ENCODE measurements at regions not wholly inside any gene's neighbourhood (a gene's known extent, or its start where the extent isn't known, plus 50 kb on each side); places are given as distances from the start of the nearest gene placed in this dataset.

DNA sequence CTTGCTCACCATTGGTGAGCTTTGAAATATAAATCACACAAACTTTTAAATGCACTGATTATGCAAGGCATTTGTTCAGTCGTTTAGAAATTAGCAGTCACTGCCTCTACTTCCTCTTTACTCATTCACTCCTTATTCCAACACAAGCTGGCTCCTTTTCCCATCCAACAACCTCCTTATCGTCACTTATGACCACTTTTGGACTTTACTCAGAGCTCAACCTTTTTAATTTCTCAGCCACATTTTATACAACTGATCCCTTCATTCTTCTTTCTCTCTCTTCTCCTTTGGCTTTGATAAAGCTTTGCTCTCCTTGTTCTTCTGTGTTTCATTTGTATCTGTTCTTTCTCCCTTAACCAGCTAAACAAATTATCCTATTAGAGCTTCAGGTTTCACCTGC lies 126.4 kb upstream of the PLEKHA5 start:
- Histone ChIP-seq H3K27me3 (ENCODE audit: insufficient read depth, poor library complexity, severe bottlenecking) (no peaks in the 10 kb centered on the region), H3K27ac (replicated peaks) (no peak overlapping the region), H3K4me3 (replicated peaks; ENCODE audit: insufficient read depth, low read length) (no peak overlapping the region)
- no peak for DNase-seq (ENCODE audit: low read depth in 1 of 2, low spot score in 1 of 2)
- no peak for TF ChIP-seq POLR2AphosphoS5 (IDR thresholded peaks at IDR 0.05; ENCODE audit: low read depth)
- no peak for TF ChIP-seq GABPA (IDR thresholded peaks at IDR 0.05; ENCODE audit: low read depth)
- no peak for TF ChIP-seq SPI1 (IDR thresholded peaks at IDR 0.05; ENCODE audit: borderline replicate concordance, low read depth)
- TF ChIP-seq, protein P1, sequence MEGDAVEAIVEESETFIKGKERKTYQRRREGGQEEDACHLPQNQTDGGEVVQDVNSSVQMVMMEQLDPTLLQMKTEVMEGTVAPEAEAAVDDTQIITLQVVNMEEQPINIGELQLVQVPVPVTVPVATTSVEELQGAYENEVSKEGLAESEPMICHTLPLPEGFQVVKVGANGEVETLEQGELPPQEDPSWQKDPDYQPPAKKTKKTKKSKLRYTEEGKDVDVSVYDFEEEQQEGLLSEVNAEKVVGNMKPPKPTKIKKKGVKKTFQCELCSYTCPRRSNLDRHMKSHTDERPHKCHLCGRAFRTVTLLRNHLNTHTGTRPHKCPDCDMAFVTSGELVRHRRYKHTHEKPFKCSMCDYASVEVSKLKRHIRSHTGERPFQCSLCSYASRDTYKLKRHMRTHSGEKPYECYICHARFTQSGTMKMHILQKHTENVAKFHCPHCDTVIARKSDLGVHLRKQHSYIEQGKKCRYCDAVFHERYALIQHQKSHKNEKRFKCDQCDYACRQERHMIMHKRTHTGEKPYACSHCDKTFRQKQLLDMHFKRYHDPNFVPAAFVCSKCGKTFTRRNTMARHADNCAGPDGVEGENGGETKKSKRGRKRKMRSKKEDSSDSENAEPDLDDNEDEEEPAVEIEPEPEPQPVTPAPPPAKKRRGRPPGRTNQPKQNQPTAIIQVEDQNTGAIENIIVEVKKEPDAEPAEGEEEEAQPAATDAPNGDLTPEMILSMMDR (IDR thresholded peaks at IDR 0.05; ENCODE audit: insufficient read depth, low read length) = no peak
- TF ChIP-seq, protein P2, sequence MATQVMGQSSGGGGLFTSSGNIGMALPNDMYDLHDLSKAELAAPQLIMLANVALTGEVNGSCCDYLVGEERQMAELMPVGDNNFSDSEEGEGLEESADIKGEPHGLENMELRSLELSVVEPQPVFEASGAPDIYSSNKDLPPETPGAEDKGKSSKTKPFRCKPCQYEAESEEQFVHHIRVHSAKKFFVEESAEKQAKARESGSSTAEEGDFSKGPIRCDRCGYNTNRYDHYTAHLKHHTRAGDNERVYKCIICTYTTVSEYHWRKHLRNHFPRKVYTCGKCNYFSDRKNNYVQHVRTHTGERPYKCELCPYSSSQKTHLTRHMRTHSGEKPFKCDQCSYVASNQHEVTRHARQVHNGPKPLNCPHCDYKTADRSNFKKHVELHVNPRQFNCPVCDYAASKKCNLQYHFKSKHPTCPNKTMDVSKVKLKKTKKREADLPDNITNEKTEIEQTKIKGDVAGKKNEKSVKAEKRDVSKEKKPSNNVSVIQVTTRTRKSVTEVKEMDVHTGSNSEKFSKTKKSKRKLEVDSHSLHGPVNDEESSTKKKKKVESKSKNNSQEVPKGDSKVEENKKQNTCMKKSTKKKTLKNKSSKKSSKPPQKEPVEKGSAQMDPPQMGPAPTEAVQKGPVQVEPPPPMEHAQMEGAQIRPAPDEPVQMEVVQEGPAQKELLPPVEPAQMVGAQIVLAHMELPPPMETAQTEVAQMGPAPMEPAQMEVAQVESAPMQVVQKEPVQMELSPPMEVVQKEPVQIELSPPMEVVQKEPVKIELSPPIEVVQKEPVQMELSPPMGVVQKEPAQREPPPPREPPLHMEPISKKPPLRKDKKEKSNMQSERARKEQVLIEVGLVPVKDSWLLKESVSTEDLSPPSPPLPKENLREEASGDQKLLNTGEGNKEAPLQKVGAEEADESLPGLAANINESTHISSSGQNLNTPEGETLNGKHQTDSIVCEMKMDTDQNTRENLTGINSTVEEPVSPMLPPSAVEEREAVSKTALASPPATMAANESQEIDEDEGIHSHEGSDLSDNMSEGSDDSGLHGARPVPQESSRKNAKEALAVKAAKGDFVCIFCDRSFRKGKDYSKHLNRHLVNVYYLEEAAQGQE (IDR thresholded peaks at IDR 0.05; ENCODE audit: insufficient replicate concordance, low read depth) = no peak

DNA sequence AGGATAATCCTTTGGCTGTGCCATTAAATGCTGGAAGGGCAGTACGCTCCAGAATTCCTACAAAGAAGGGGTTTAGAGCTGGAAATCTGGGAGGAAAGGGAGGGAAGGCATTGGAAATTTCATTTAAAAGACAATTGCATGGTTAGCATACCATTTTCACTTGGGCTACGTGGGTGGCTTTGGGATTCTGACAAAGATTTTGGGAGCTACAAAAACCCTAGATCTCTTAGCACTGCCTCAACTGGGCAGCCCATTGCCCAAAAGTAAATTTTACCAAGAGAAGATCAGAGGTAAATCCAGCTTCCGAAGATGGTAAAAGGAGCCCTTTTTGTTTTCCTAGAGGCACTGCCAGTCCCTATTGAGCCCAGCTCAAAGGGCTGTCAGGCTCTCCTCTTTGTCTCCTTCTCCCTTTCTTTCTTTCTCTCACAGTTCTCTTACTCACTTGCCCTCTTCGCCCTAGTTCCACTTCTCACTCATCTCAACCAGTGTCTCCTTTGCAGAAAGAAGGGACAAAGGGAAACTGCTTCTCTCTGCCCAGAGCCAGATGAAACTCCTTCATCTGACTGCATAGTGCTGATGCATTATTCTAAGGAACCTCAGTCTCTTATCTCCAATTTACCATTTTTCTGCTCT lies 125.4 kb upstream of the PLEKHA5 start:
- H3K27ac ChIP-seq (replicated peaks) = no peak overlapping the region
- H3K4me3 ChIP-seq (replicated peaks; ENCODE audit: insufficient read depth, low read length) = no peak overlapping the region
- DNase-seq (ENCODE audit: low read depth in 1 of 2, low spot score in 1 of 2) = no peak
- TF ChIP-seq SPI1 (IDR thresholded peaks at IDR 0.05; ENCODE audit: borderline replicate concordance, low read depth) (no peak), GABPA (IDR thresholded peaks at IDR 0.05; ENCODE audit: low read depth) (no peak), POLR2AphosphoS5 (IDR thresholded peaks at IDR 0.05; ENCODE audit: low read depth) (no peak)
- TF ChIP-seq, protein P2 (IDR thresholded peaks at IDR 0.05; ENCODE audit: insufficient replicate concordance, low read depth) = no peak
- TF ChIP-seq, protein P1 (IDR thresholded peaks at IDR 0.05; ENCODE audit: insufficient read depth, low read length) = no peak
- H3K27me3 ChIP-seq (ENCODE audit: insufficient read depth, poor library complexity, severe bottlenecking) = no peaks in the 10 kb centered on the region

DNA sequence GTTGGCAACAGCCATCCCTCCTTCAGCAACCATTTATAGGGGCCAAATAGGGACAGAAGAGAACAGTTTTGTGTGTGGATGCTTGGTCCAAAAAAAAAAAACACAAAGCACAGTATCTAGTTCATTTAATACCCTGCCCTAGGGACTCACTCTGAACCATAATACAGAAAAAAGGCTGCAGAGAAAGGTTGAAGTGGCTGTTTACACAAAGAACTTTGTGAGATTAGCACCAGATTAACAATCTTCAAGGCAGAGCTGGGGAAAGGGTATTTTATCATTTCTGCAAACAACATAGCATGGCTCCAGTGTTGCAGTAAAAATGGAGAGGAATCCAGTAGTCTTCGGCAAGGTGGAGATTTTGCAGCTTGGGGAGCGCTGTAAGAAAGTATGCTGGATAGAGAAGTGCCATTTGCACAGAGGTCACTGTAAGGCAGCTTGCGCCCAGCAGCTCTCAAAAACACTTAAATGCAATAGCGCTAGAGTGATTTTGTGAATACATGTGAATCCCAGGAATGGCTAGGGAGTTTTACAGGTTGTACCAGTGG lies 124.2 kb upstream of the PLEKHA5 start:
- no peaks in the 10 kb centered on the region for H3K27me3 ChIP-seq (ENCODE audit: insufficient read depth, poor library complexity, severe bottlenecking)
- no peak overlapping the region for H3K4me3 ChIP-seq (replicated peaks; ENCODE audit: insufficient read depth, low read length)
- no peak for DNase-seq (ENCODE audit: low read depth in 1 of 2, low spot score in 1 of 2)
- TF ChIP-seq, protein P1 (IDR thresholded peaks at IDR 0.05; ENCODE audit: insufficient read depth, low read length) = no peak
- TF ChIP-seq POLR2AphosphoS5 (IDR thresholded peaks at IDR 0.05; ENCODE audit: low read depth) = no peak
- TF ChIP-seq, protein P2 (IDR thresholded peaks at IDR 0.05; ENCODE audit: insufficient replicate concordance, low read depth) = no peak
- no peak for TF ChIP-seq GABPA (IDR thresholded peaks at IDR 0.05; ENCODE audit: low read depth)
- no peak for TF ChIP-seq SPI1 (IDR thresholded peaks at IDR 0.05; ENCODE audit: borderline replicate concordance, low read depth)
- H3K27ac ChIP-seq (replicated peaks) = no peak overlapping the region

Data from HL-60 (cell line).